ENCODE measurements at regions not wholly inside any gene's neighbourhood (a gene's known extent, or its start where the extent isn't known, plus 50 kb on each side); places are given as distances from the start of the nearest gene placed in this dataset.

DNA sequence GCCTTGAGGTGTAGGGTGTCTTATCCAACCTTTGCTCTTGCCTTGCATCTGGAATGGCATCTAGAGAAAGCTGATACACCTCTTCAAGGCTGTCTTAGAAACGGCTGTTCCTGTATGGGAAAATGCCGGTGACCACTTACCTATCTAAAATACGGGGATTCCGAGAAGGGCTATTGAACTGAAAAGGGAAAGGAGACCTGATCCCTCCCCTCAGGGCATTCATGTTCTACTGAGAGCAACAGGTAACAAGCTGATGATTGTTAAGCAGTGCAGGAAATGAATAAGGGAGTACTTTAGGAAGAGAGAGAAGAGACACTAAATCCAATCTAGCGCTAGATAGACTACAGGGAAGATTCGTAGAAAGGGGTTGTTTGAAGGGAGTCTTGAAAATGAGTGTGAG lies 1388.1 kb downstream of the FAM181B start:
- TF ChIP-seq TBP (CRISPR knock-in tag; IDR thresholded peaks at IDR 0.05) (no peak), ZNF24 (IDR thresholded peaks at IDR 0.05) (no peak), SMARCE1 (IDR thresholded peaks at IDR 0.05; ENCODE audit: borderline replicate concordance) (no peak), POLR2A (IDR thresholded peaks at IDR 0.05; ENCODE audit: insufficient read depth in 1 of 2, low read depth in 2 of 2, low read length in 2 of 2) (no peak), JUN (CRISPR knock-in tag; IDR thresholded peaks at IDR 0.05) (no peak), WIZ (CRISPR knock-in tag; IDR thresholded peaks at IDR 0.05) (no peak), EZH2 (conservative IDR thresholded peaks at IDR 0.05; ENCODE audit: low read depth, low read length) (no peak), ZNF674 (CRISPR knock-in tag; IDR thresholded peaks at IDR 0.05; ENCODE audit: low read depth) (no peak), SIN3B (IDR thresholded peaks at IDR 0.05; ENCODE audit: low read length) (no peak), SOX6 (IDR thresholded peaks at IDR 0.05) (no peak), SOX6 (CRISPR knock-in tag; IDR thresholded peaks at IDR 0.05) (no peak)
- TF ChIP-seq, protein P1, sequence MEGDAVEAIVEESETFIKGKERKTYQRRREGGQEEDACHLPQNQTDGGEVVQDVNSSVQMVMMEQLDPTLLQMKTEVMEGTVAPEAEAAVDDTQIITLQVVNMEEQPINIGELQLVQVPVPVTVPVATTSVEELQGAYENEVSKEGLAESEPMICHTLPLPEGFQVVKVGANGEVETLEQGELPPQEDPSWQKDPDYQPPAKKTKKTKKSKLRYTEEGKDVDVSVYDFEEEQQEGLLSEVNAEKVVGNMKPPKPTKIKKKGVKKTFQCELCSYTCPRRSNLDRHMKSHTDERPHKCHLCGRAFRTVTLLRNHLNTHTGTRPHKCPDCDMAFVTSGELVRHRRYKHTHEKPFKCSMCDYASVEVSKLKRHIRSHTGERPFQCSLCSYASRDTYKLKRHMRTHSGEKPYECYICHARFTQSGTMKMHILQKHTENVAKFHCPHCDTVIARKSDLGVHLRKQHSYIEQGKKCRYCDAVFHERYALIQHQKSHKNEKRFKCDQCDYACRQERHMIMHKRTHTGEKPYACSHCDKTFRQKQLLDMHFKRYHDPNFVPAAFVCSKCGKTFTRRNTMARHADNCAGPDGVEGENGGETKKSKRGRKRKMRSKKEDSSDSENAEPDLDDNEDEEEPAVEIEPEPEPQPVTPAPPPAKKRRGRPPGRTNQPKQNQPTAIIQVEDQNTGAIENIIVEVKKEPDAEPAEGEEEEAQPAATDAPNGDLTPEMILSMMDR (CRISPR knock-in tag; IDR thresholded peaks at IDR 0.05): no peak
- TF ChIP-seq, protein P2, sequence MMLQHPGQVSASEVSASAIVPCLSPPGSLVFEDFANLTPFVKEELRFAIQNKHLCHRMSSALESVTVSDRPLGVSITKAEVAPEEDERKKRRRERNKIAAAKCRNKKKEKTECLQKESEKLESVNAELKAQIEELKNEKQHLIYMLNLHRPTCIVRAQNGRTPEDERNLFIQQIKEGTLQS (CRISPR knock-in tag; IDR thresholded peaks at IDR 0.05): no peak
- TF ChIP-seq, protein P3, sequence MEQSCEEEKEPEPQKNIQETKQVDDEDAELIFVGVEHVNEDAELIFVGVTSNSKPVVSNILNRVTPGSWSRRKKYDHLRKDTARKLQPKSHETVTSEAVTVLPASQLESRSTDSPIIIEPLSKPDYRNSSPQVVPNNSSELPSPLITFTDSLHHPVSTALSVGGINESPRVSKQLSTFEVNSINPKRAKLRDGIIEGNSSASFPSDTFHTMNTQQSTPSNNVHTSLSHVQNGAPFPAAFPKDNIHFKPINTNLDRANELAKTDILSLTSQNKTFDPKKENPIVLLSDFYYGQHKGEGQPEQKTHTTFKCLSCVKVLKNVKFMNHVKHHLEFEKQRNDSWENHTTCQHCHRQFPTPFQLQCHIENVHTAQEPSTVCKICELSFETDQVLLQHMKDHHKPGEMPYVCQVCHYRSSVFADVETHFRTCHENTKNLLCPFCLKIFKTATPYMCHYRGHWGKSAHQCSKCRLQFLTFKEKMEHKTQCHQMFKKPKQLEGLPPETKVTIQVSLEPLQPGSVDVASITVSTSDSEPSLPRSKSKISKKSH (CRISPR knock-in tag; IDR thresholded peaks at IDR 0.05; ENCODE audit: borderline replicate concordance): no peak
